ENCODE measurements at regions not wholly inside any gene's neighbourhood (a gene's known extent, or its start where the extent isn't known, plus 50 kb on each side); places are given as distances from the start of the nearest gene placed in this dataset.

- H2AFZ ChIP-seq (ENCODE audit: insufficient read depth, low read depth, low read length, poor library complexity, severe bottlenecking): no peak overlapping the region
- no peak overlapping the region for H3K9ac ChIP-seq (ENCODE audit: insufficient read depth, low read length, poor library complexity, severe bottlenecking)
- peaks cover 2 to 3% of the 10 kb centered on the region in 2 donors for H3K27me3 ChIP-seq (ENCODE audit: control insufficient read depth in 2 of 2, insufficient read depth in 2 of 2, low read length in 2 of 2)
- H3K4me2 ChIP-seq (replicated peaks; ENCODE audit: extremely low read depth, low read length, poor library complexity, severe bottlenecking): no peak overlapping the region
- H3K4me1 Mint-ChIP-seq: no peaks in the 10 kb centered on the region
- 96% methylated on average over 5 of the region's 5 CpGs for WGBS (ENCODE audit: insufficient coverage)
- DNase-seq: no peak
- intact Hi-C loops (cut with micrococcal nuclease): no loop called here
- H3K4me3 ChIP-seq (replicated peaks in 1 of 3; ENCODE audit: low read depth in 2 of 3, low read length in 3 of 3): no peak overlapping the region
- no peaks in the 10 kb centered on the region for H4K20me1 ChIP-seq (ENCODE audit: insufficient read depth, low read length)
- H3K27ac ChIP-seq (ENCODE audit: low read depth in 1 of 2, low read length in 2 of 2): no peak overlapping the region
- no peaks in the 10 kb centered on the region for H3K36me3 Mint-ChIP-seq
- H3K79me2 ChIP-seq (ENCODE audit: insufficient read depth, low read length): no peaks in the 10 kb centered on the region
- no peaks in the 10 kb centered on the region for H3K9me3 ChIP-seq (replicated peaks in 1 of 2; ENCODE audit: control insufficient read depth in 1 of 2, insufficient read depth in 1 of 2, low read length in 2 of 2)
- H3K9me3 Mint-ChIP-seq: peaks cover 0 to 1% (median 0%) of the 10 kb centered on the region in 7 donors
- no peak overlapping the region for H3K27ac Mint-ChIP-seq
- peaks cover 2 to 15% (median 11%) of the 10 kb centered on the region in 3 donors for H3K27me3 Mint-ChIP-seq (ENCODE audit: low read depth in 3 of 3)
- no peaks in the 10 kb centered on the region for H3K36me3 ChIP-seq (replicated peaks in 1 of 2; ENCODE audit: control insufficient read depth in 1 of 2, insufficient read depth in 2 of 2, low read length in 2 of 2)
- TF ChIP-seq CTCF (IDR thresholded peaks at IDR 0.05): no peak
- no peak overlapping the region for H3K4me3 Mint-ChIP-seq
- no peaks in the 10 kb centered on the region for H3K4me1 ChIP-seq (ENCODE audit: control insufficient read depth in 1 of 2, insufficient read depth in 2 of 2, low read length in 2 of 2)
Observed at GRCh38 chr15:72856549-72857040, 73.0 kb upstream of the ADPGK start.

GRCh38 chr15:72855791-72856190 is 72.2 kb upstream of the ADPGK start:
- H4K20me1 ChIP-seq (ENCODE audit: insufficient read depth, low read length): no peaks in the 10 kb centered on the region
- no CpG with 5 or more reads among the region's 3 CpGs for WGBS (ENCODE audit: insufficient coverage)
- H3K9me3 ChIP-seq (replicated peaks in 1 of 2; ENCODE audit: control insufficient read depth in 1 of 2, insufficient read depth in 1 of 2, low read length in 2 of 2): no peaks in the 10 kb centered on the region
- H3K9ac ChIP-seq (ENCODE audit: insufficient read depth, low read length, poor library complexity, severe bottlenecking): no peak overlapping the region
- H3K27me3 ChIP-seq (ENCODE audit: control insufficient read depth in 2 of 2, insufficient read depth in 2 of 2, low read length in 2 of 2): peaks cover 2 to 3% of the 10 kb centered on the region in 2 donors
- DNase-seq: no peak
- H3K4me3 Mint-ChIP-seq: no peak overlapping the region
- no peaks in the 10 kb centered on the region for H3K79me2 ChIP-seq (ENCODE audit: insufficient read depth, low read length)
- no peaks in the 10 kb centered on the region for H3K9me3 Mint-ChIP-seq
- H3K4me1 ChIP-seq (ENCODE audit: control insufficient read depth in 1 of 2, insufficient read depth in 2 of 2, low read length in 2 of 2): no peaks in the 10 kb centered on the region
- H3K4me1 Mint-ChIP-seq: no peaks in the 10 kb centered on the region
- H3K4me3 ChIP-seq (replicated peaks in 1 of 3; ENCODE audit: low read depth in 2 of 3, low read length in 3 of 3): no peak overlapping the region
- H3K27ac Mint-ChIP-seq: no peak overlapping the region
- intact Hi-C loops (cut with micrococcal nuclease): no loop called here
- H3K27ac ChIP-seq (ENCODE audit: low read depth in 1 of 2, low read length in 2 of 2): no peak overlapping the region
- no peak overlapping the region for H3K4me2 ChIP-seq (replicated peaks; ENCODE audit: extremely low read depth, low read length, poor library complexity, severe bottlenecking)
- H3K36me3 Mint-ChIP-seq: no peaks in the 10 kb centered on the region
- H3K36me3 ChIP-seq (replicated peaks in 1 of 2; ENCODE audit: control insufficient read depth in 1 of 2, insufficient read depth in 2 of 2, low read length in 2 of 2): no peaks in the 10 kb centered on the region
- peaks cover 2 to 13% (median 9%) of the 10 kb centered on the region in 3 donors for H3K27me3 Mint-ChIP-seq (ENCODE audit: low read depth in 3 of 3)
- TF ChIP-seq CTCF (IDR thresholded peaks at IDR 0.05): no peak
- no peak overlapping the region for H2AFZ ChIP-seq (ENCODE audit: insufficient read depth, low read depth, low read length, poor library complexity, severe bottlenecking)
